ENCODE measurements at regions not wholly inside any gene's neighbourhood (a gene's known extent, or its start where the extent isn't known, plus 50 kb on each side); places are given as distances from the start of the nearest gene placed in this dataset.

GRCh38 chr19:31772915-31773314, 423.7 kb upstream of the TSHZ3 start:
- no peak for DNase-seq (ENCODE audit: low read depth)
- no peak for TF ChIP-seq CTCF (IDR thresholded peaks at IDR 0.05; ENCODE audit: control insufficient read depth, insufficient read depth, low read depth, low read length, missing control alignments)
- H3K4me3 ChIP-seq (ENCODE audit: control insufficient read depth, low read depth, low read length) = no peak overlapping the region

- no peak overlapping the region for H3K4me3 ChIP-seq (ENCODE audit: control insufficient read depth, low read depth, low read length)
- TF ChIP-seq CTCF (IDR thresholded peaks at IDR 0.05; ENCODE audit: control insufficient read depth, insufficient read depth, low read depth, low read length, missing control alignments) = no peak
- DNase-seq (ENCODE audit: low read depth) = no peak
These were observed 432.3 kb upstream of the TSHZ3 start for GRCh38 chr19:31781542-31781941.

- no peak overlapping the region for H3K4me3 ChIP-seq (ENCODE audit: control insufficient read depth, low read depth, low read length)
- no peak for DNase-seq (ENCODE audit: low read depth)
- no peak for TF ChIP-seq CTCF (IDR thresholded peaks at IDR 0.05; ENCODE audit: control insufficient read depth, insufficient read depth, low read depth, low read length, missing control alignments)
These were observed 434.4 kb upstream of the TSHZ3 start for GRCh38 chr19:31783592-31783991.

DNA sequence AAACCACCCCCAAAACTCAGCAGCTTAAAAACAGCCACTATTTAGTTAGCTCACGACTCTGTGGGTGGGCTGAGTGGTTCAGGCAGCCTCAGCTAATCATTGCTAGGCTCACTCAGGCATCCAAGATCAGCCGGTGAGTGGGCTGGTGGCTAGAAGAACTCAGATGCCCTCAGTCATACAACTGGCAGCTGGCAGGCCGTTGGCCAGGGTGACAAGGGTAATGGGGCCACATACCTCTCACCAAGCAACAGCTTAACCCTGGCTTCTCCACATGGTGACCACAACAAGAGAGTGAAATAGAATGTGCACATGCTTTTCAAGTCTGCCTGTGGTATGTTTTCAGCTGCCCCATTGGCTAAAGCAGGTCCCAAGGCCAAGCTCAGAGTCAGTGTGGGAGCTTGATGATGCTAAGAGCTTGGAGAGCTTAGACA, 435.4 kb upstream of the TSHZ3 start:
- DNase-seq (ENCODE audit: low read depth) = no peak
- no peak for TF ChIP-seq CTCF (IDR thresholded peaks at IDR 0.05; ENCODE audit: control insufficient read depth, insufficient read depth, low read depth, low read length, missing control alignments)
- H3K4me3 ChIP-seq (ENCODE audit: control insufficient read depth, low read depth, low read length) = no peak overlapping the region

DNA sequence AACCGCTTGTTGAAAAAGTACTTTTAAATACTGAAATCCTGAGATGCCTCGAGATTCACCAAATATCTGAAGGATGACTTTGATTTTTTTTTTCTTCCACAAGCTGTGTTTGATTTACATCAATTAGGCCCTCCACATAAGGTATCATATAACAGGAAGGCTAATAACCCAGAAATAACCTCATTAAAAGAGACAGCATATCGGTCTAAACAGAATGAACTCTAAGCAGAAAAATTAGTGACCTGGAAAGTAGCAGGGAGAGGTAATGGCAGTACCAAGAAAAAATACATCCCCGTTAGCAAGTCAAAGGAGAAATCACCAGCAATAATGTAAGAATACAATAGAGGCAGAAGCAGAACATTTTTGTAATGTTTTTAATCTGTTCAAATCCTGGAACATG, 452.4 kb upstream of the TSHZ3 start:
- no peak for TF ChIP-seq CTCF (IDR thresholded peaks at IDR 0.05; ENCODE audit: control insufficient read depth, insufficient read depth, low read depth, low read length, missing control alignments)
- H3K4me3 ChIP-seq (ENCODE audit: control insufficient read depth, low read depth, low read length) = no peak overlapping the region
- DNase-seq (ENCODE audit: low read depth) = no peak

- no peak overlapping the region for H3K4me3 ChIP-seq (ENCODE audit: control insufficient read depth, low read depth, low read length)
- TF ChIP-seq CTCF (IDR thresholded peaks at IDR 0.05; ENCODE audit: control insufficient read depth, insufficient read depth, low read depth, low read length, missing control alignments) = no peak
- no peak for DNase-seq (ENCODE audit: low read depth)
These were observed 454.7 kb upstream of the TSHZ3 start for GRCh38 chr19:31803835-31804446.

DNA sequence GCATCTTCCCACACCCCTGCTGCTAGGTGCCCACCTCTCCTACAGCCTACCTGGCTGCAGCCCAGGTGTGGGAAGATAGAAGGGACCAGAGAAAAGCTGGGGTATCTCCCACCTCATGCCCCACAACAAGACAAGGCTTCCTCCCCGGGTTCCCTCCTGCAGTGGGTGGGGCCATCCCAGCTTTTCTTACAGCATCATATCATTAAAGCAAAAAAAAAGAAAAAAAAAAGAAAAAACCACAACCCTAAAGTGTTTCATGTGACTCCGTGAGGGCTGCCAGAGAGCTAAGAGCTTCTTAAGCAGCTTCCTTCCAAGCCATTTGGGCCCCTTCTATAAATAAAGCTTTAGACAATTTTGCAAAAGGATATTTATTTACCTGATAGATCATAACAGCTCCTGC, 455.4 kb upstream of the TSHZ3 start:
- no peak overlapping the region for H3K4me3 ChIP-seq (ENCODE audit: control insufficient read depth, low read depth, low read length)
- DNase-seq (ENCODE audit: low read depth) = no peak
- no peak for TF ChIP-seq CTCF (IDR thresholded peaks at IDR 0.05; ENCODE audit: control insufficient read depth, insufficient read depth, low read depth, low read length, missing control alignments)

Measured in AG09309 (cell line).